ENCODE measurements at regions not wholly inside any gene's neighbourhood (a gene's known extent, or its start where the extent isn't known, plus 50 kb on each side); places are given as distances from the start of the nearest gene placed in this dataset.

DNA sequence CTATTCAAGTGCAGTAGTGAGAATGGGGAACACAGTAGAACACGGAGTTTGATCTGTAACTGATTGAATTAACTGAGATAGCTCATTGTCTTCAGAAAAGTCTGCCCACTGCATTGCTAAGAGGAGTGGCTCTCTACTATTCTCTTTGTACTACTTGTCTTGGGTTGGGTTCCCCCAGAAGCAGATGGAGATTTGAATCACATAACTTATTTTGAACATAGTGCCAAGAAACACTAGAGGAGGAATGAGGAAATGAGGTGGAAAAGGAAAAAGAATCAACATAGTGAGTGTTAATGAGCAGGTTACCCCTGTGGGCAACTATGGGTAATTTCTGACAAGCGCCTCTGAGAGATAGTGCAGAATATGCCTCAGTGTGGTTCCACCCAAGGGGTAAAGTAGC lies 362.7 kb downstream of the STIM2 start:
- H3K4me3 ChIP-seq (ENCODE audit: low read depth, poor library complexity, severe bottlenecking): no peak overlapping the region
- intact Hi-C loops (cut with DNase I; ENCODE audit: low total_unique reads): no loop called here
- WGBS, 2 donors: 72 to 83% methylated on average over 2 of the region's 2 CpGs
- no peak for DNase-seq (ENCODE audit: low spot score in 2 of 2)
- TF ChIP-seq, protein P1, sequence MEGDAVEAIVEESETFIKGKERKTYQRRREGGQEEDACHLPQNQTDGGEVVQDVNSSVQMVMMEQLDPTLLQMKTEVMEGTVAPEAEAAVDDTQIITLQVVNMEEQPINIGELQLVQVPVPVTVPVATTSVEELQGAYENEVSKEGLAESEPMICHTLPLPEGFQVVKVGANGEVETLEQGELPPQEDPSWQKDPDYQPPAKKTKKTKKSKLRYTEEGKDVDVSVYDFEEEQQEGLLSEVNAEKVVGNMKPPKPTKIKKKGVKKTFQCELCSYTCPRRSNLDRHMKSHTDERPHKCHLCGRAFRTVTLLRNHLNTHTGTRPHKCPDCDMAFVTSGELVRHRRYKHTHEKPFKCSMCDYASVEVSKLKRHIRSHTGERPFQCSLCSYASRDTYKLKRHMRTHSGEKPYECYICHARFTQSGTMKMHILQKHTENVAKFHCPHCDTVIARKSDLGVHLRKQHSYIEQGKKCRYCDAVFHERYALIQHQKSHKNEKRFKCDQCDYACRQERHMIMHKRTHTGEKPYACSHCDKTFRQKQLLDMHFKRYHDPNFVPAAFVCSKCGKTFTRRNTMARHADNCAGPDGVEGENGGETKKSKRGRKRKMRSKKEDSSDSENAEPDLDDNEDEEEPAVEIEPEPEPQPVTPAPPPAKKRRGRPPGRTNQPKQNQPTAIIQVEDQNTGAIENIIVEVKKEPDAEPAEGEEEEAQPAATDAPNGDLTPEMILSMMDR (IDR thresholded peaks at IDR 0.05): no peak
- no peak for TF ChIP-seq POLR2A (IDR thresholded peaks at IDR 0.05)

DNA sequence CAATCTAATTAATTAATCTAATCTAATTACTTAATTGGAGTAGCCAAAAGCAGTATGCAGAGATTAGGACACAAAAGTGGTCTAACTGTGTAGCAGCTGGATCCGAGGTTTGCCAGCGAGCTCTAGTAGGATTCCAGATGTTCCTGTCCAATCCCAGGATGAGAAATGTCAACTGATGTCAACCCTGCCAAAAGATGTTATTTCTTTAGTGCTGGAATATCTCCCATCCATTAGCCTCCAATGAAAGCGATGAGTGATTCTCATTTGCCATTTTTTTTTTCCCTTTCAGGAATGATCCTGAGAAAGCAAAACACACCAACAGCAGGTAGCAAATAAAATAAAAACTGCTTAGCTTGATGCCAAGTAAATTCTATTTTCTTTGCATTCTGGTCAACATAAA lies 372.9 kb downstream of the STIM2 start:
- intact Hi-C loops (cut with DNase I; ENCODE audit: low total_unique reads): no loop called here
- H3K4me3 ChIP-seq (ENCODE audit: low read depth, poor library complexity, severe bottlenecking): no peak overlapping the region
- DNase-seq (ENCODE audit: low spot score in 2 of 2): no peak
- no peak for TF ChIP-seq POLR2A (IDR thresholded peaks at IDR 0.05)
- TF ChIP-seq, protein P1 (IDR thresholded peaks at IDR 0.05): no peak
- 62 to 80% methylated on average over 3 of the region's 3 CpGs for WGBS, 2 donors

DNA sequence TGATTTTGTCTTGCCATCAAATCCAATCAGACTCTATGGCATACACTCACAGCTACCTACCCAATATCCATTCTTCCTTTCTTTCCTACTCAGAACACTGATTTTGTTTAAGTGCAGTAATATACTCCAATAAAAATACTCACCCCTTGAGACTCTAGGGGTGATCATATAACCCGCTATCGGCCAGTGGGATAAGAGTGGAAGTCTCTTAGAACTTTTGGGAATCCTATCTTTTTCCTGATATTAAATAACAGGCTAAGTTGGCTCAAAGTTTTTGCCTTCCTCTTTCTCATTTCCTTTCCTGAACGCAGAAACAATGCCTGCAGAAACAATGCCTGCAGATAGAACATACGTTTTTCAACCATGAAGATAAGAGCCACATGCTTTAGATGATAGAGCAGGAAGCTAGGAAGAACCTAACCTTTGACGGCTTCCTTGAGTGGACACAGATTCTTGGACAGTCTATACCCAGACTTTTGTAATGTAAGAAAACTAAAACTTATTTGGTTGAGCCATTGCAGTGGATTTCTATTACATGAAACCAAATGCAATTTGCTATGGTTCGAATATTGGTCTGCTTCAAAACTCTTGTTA lies 373.8 kb downstream of the STIM2 start:
- TF ChIP-seq, protein P1 (IDR thresholded peaks at IDR 0.05): no peak
- no peak for TF ChIP-seq POLR2A (IDR thresholded peaks at IDR 0.05)
- WGBS, 2 donors: 69 to 75% methylated on average over 6 of the region's 6 CpGs
- intact Hi-C loops (cut with DNase I; ENCODE audit: low total_unique reads): no loop called here
- H3K4me3 ChIP-seq (ENCODE audit: low read depth, poor library complexity, severe bottlenecking): no peak overlapping the region
- DNase-seq (ENCODE audit: low spot score in 2 of 2): no peak

DNA sequence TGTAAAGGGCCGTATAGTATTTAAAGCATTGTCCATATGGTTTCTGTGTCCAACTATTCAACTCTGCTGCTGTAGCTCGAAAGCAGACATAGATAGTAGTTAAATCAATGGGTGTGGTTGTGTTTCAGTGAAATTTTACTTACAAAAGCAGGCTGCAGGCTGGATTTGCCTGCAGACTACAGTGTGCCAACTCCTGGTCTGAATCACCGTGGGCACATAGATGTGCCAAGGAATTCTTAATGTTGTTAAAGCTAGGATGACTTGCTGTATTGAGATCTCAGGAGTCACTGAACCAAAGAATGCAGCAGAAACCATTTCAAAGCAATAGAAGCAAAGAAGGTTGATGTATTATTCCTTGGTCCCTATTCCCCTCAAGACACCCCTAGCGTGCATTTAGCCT lies 379.0 kb downstream of the STIM2 start:
- WGBS, 2 donors: 36 to 38% methylated on average over 4 of the region's 4 CpGs
- DNase-seq (ENCODE audit: low spot score in 2 of 2): no peak
- TF ChIP-seq, protein P1 (IDR thresholded peaks at IDR 0.05): no peak
- TF ChIP-seq POLR2A (IDR thresholded peaks at IDR 0.05): no peak
- intact Hi-C loops (cut with DNase I; ENCODE audit: low total_unique reads): no loop called here
- H3K4me3 ChIP-seq (ENCODE audit: low read depth, poor library complexity, severe bottlenecking): no peak overlapping the region

DNA sequence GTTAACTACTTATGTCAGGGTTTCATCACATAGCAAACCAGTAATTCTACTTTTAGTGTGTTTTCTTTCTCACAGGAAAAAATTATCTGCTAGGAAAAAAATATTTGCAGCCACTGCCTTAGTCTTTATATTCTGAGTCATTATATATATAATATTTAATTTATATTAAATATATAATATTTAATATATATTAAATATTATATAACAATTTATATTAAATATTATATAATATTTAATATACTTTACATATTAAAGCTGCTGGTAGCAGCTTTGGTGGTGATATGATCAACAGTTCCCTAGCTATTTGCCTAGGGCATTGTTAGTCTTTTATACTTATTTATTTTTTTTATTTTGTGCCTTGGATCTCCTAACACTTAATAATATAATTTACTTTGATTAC lies 381.6 kb downstream of the STIM2 start:
- DNase-seq (ENCODE audit: low spot score in 2 of 2): no peak
- TF ChIP-seq, protein P1 (IDR thresholded peaks at IDR 0.05): no peak
- TF ChIP-seq POLR2A (IDR thresholded peaks at IDR 0.05): no peak
- intact Hi-C loops (cut with DNase I; ENCODE audit: low total_unique reads): no loop called here

DNA sequence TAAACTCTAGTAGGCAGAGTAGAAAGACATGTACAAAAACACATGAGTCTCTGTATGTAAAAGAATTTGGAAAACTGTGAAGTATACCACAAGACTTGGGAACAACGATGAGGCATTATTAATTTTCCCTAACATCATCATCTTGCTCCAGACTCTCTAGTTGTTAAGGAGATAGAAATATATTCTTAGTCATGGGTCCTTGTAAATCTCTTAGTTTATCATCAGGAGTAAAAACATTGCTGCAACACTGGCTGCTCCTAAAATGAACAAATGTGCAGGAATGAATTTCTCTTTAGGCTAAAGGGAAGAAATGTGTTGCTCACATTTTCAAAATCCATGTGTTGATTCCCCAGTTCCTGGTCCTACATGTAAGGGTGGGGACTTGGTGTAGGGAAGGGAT lies 384.6 kb downstream of the STIM2 start:
- H3K4me3 ChIP-seq (ENCODE audit: low read depth, poor library complexity, severe bottlenecking): no peak overlapping the region
- DNase-seq (ENCODE audit: low spot score in 2 of 2): no peak
- no peak for TF ChIP-seq POLR2A (IDR thresholded peaks at IDR 0.05)
- TF ChIP-seq, protein P1 (IDR thresholded peaks at IDR 0.05): no peak
- intact Hi-C loops (cut with DNase I; ENCODE audit: low total_unique reads): no loop called here
- WGBS, 2 donors: 63 to 68% methylated on average over 1 of the region's 1 CpG

More for the DNA sequence above, 381.6 kb downstream of the STIM2 start:
- no peak overlapping the region for H3K4me3 ChIP-seq (ENCODE audit: low read depth, poor library complexity, severe bottlenecking)

Measured in lower leg skin (tissue), 4 donors.